GM13976 (cell line): ENCODE measurements at regions not wholly inside any gene's neighbourhood (a gene's known extent, or its start where the extent isn't known, plus 50 kb on each side); places are given as distances from the start of the nearest gene placed in this dataset.

Experiments
- DNase-seq: peaks from one replicate; pipeline ENCODE4 v3.0.0; 2012; ENCODE audit warnings: low spot score
- in situ Hi-C: fragments of 300-500 bp; cut with MboI; formaldehyde crosslinking; loops from one replicate; pipeline ENCODE4 v1.12.0; 2022; ENCODE audit warnings: low sequenced_read_pairs, mixed read lengths, inconsistent platforms; ENCODE audit not compliant: unreplicated experiment
- TF ChIP-seq, protein P1 (sequence below): IDR thresholded peaks from 2 replicates; pipeline ENCODE4 v1.5.1; 2012; ENCODE audit warnings: borderline replicate concordance, mild to moderate bottlenecking; ENCODE audit not compliant: insufficient read depth; ENCODE audit errors: extremely low read depth, missing control alignments, control extremely low read depth

DNA sequence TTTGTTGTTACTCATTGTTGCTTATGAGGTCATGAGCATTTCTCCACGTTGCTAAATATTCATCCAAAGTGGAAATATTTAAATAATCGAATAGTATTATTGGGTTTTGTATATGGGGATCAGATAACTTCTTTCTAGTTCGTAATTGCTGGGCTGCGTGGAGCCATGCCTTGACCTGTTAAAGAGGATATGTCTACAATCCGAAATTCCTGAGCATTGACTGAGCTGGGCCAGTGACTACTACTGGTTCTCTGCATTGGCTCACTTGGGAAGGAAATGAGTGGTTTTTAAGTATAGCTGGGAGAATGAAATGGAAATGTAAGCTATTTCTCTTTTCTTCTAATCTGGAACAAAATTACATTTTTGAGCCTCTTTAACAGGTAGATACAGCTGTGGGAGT is 163.2 kb downstream of the RPL10L start:
- no peak for DNase-seq
- in situ Hi-C loops: no loop called here
- TF ChIP-seq, protein P1, sequence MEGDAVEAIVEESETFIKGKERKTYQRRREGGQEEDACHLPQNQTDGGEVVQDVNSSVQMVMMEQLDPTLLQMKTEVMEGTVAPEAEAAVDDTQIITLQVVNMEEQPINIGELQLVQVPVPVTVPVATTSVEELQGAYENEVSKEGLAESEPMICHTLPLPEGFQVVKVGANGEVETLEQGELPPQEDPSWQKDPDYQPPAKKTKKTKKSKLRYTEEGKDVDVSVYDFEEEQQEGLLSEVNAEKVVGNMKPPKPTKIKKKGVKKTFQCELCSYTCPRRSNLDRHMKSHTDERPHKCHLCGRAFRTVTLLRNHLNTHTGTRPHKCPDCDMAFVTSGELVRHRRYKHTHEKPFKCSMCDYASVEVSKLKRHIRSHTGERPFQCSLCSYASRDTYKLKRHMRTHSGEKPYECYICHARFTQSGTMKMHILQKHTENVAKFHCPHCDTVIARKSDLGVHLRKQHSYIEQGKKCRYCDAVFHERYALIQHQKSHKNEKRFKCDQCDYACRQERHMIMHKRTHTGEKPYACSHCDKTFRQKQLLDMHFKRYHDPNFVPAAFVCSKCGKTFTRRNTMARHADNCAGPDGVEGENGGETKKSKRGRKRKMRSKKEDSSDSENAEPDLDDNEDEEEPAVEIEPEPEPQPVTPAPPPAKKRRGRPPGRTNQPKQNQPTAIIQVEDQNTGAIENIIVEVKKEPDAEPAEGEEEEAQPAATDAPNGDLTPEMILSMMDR: no peak

DNA sequence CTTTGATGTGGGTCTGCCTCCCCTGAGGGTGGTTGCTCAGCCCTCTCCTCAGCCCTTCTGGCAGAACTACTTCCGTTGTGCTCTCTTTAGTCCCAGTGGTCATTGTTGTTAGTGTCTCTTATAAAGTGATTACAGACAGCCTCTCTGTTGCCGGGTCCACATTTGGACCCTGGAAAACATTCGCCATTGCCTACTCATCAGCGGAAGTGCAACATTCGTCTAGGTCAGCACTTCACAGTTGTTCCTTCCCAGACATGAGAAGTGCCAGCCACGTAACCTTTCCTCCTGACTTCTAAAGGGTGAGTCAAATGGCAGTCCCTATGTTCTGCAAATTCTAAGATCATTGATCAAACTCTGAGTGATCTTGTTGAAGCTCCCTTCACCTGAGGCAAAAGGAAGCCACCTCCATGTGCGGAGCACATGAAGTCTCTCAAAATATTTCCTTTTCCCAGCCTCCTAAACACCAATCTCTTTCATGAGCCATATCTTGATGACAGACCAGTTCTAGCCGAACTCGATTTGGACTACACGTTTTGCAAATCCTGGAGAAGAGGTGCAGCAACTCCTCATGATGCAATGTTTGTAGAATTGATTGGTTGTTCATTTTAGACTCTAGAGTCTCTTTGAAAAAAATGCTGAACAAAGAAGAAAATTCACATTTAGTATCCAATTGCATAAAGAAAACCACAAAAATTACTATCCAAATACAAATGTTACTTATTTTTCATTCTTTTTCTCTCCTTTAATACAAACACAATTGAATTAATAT is 163.8 kb downstream of the RPL10L start:
- in situ Hi-C loops: no loop called here
- no peak for DNase-seq
- TF ChIP-seq, protein P1: no peak

DNA sequence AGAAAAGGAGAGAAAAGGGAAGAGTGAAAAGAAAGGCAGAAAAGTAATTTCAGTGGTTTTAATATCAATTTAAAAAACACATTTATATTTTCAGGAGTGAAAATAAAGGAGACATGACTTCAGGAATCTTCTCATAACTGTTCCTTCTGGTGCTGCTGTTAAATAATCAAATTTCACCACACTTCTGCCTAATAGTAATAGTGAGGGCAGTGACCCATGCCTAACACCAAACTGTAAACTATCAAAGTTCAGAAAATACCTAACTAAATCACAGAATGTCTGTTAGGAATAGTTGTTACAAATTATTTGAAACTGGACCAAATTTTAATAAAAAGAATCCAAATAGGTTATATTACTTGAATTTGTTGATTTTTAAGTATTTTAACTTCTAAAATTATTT is 169.4 kb downstream of the RPL10L start:
- TF ChIP-seq, protein P1: no peak
- in situ Hi-C loops: no loop called here
- DNase-seq: no peak

DNA sequence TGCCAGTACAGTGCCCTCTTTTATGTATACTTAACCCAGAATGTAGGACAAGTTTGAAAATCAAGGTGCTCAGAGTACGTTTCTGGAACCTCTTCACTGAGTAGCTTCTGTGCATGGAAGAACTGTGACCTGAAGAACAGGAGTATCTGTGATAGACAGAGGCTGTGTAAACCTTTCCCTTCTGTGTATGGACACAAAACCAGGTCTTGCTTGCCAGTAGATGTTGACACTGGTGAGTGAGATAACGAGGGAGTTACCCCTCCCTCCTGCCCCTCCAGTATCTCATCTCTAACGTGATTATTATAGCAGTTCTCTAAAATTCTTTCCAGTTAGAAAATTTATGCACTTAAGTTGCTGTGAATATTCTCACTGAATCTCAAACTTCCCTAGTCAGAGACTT is 170.8 kb downstream of the RPL10L start:
- TF ChIP-seq, protein P1: no peak
- DNase-seq: no peak
- in situ Hi-C loops: no loop called here

DNA sequence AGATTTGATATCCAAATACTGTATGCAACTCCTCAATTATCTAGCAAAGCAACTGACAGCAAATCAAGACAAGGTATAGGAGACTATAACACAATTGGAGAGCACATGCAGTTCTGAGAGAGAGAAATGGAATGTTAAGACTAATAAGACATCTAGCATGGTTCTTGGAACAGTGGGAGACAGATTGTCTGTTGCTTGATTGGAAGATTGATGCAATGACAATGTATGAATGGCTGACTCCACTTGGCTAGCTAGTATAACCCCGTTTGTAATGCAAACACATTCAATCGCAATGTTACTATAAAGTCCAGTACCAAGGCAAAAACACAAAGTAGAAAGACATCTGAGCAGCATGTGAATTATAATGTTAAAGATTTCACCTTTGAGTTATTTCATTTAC is 179.3 kb downstream of the RPL10L start:
- TF ChIP-seq, protein P1: no peak
- in situ Hi-C loops: no loop called here
- DNase-seq: no peak

DNA sequence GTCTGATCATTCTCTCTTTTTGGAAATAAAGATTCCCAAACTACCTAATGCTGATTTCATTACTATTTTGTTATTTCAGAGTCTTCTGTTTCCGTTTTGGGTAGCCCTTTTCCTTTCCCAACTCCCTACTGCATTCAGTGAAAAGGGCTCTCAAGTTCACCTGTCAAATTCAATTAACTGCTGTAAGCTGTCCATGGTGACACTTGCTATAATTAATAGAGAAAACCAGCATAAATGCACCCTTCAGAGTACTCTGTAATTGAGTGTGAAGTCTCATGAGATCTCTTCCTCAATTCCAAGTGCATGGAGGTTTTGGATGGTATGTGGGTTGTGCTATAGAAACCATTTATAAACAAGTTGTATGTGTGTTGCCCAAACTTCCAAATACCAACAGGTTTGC is 187.2 kb downstream of the RPL10L start:
- TF ChIP-seq, protein P1: no peak
- in situ Hi-C loops: no loop called here

DNA sequence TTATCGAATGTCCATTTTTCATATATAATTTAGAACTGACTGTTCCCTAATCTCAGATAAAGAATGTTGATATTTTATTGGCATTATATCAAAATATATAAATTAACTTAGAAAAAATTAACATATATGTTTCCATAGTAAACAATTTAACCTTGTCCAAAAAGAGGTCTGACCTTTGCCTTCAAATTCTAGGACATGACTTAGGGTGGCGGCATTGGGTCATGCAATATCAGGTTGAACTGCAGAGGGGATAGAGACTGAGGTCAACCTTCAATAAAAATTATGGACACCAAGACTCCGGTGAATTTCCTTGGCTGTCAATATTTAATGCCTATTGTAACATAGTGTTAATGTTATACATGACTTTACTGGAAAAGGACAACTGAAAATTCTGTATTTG is 199.8 kb downstream of the RPL10L start:
- in situ Hi-C loops: no loop called here
- DNase-seq: no peak
- TF ChIP-seq, protein P1: no peak

More for the DNA sequence above, 187.2 kb downstream of the RPL10L start:
- no peak for DNase-seq
